ENCODE measurements at regions not wholly inside any gene's neighbourhood (a gene's known extent, or its start where the extent isn't known, plus 50 kb on each side); places are given as distances from the start of the nearest gene placed in this dataset.
A peak's percentile ranks its signal among the peaks of the same experiment; 100 is the strongest.
"Not testable (repeated sequence)": the region's sequence is repeated elsewhere in the genome, so short reads cannot be mapped to it uniquely, and the experiment has no call there.

- no peak for DNase-seq
- intact Hi-C loops (cut with DNase I), result no loop called here
These were observed 342.7 kb upstream of the USP9Y start for GRCh38 chrY:12358337-12358736.

GRCh38 chrY:12359867-12360266, 341.2 kb upstream of the USP9Y start:
- DNase-seq, result no peak
- intact Hi-C loops (cut with DNase I), result no loop called here

- intact Hi-C loops (cut with DNase I), result no loop called here
- no peak for DNase-seq
These were observed 340.5 kb upstream of the USP9Y start for GRCh38 chrY:12360496-12360895.

- no peak for DNase-seq
- intact Hi-C loops (cut with DNase I), result no loop called here
These were observed 335.6 kb upstream of the USP9Y start for GRCh38 chrY:12365311-12365910.

GRCh38 chrY:12374588-12374987, 326.4 kb upstream of the USP9Y start:
- DNase-seq; intact Hi-C loops (cut with DNase I): not testable (repeated sequence)

GRCh38 chrY:12391655-12392559, 309.1 kb upstream of the USP9Y start:
- DNase-seq; intact Hi-C loops (cut with DNase I): not testable (repeated sequence)

GRCh38 chrY:12393190-12393589, 307.8 kb upstream of the USP9Y start:
- intact Hi-C loops (cut with DNase I), result no loop called here
- no peak for DNase-seq

- intact Hi-C loops (cut with DNase I); DNase-seq: not testable (repeated sequence)
These were observed 305.5 kb upstream of the USP9Y start for GRCh38 chrY:12395381-12396120.

GRCh38 chrY:12403916-12404315, 297.1 kb upstream of the USP9Y start:
- intact Hi-C loops (cut with DNase I), result no loop called here
- no peak for DNase-seq

- intact Hi-C loops (cut with DNase I), result no loop called here
- DNase-seq, result no peak
These were observed 292.8 kb upstream of the USP9Y start for GRCh38 chrY:12408236-12408635.

- intact Hi-C loops (cut with DNase I), result no loop called here
- no peak for DNase-seq
These were observed 290.3 kb upstream of the USP9Y start for GRCh38 chrY:12410696-12411095.

- intact Hi-C loops (cut with DNase I), result no loop called here
- peak in 2 of 10 donors; percentile 17 to 18 for DNase-seq
These were observed 279.8 kb upstream of the USP9Y start for GRCh38 chrY:12421072-12421787.

GRCh38 chrY:12421788-12422124, 279.3 kb upstream of the USP9Y start:
- intact Hi-C loops (cut with DNase I), result no loop called here
- DNase-seq, result no peak

GRCh38 chrY:12422536-12422935, 278.5 kb upstream of the USP9Y start:
- no peak for DNase-seq
- intact Hi-C loops (cut with DNase I), result no loop called here

- intact Hi-C loops (cut with DNase I), result no loop called here
These were observed 277.4 kb upstream of the USP9Y start for GRCh38 chrY:12423416-12424252.

GRCh38 chrY:12425506-12425905, 275.5 kb upstream of the USP9Y start:
- no peak for DNase-seq
- intact Hi-C loops (cut with DNase I), result no loop called here

More at GRCh38 chrY:12423416-12424252, 277.4 kb upstream of the USP9Y start:
- DNase-seq, result no peak

- intact Hi-C loops (cut with DNase I), result no loop called here
- DNase-seq, result no peak
These were observed 273.7 kb upstream of the USP9Y start for GRCh38 chrY:12427361-12427760.

- no peak for DNase-seq
- intact Hi-C loops (cut with DNase I), result no loop called here
These were observed 269.5 kb upstream of the USP9Y start for GRCh38 chrY:12431546-12431945.

GRCh38 chrY:12438823-12439222, 262.2 kb upstream of the USP9Y start:
- DNase-seq; intact Hi-C loops (cut with DNase I): not testable (repeated sequence)

GRCh38 chrY:12444200-12444599, 256.8 kb upstream of the USP9Y start:
- intact Hi-C loops (cut with DNase I), result no loop called here
- DNase-seq, result no peak

All from posterior cingulate gyrus (tissue), 11 donors.